Central memory CD8-positive, alpha-beta T cell (primary cell): ENCODE measurements at regions not wholly inside any gene's neighbourhood (a gene's known extent, or its start where the extent isn't known, plus 50 kb on each side); places are given as distances from the start of the nearest gene placed in this dataset.
"Not testable (repeated sequence)": the region's sequence is repeated elsewhere in the genome, so short reads cannot be mapped to it uniquely, and the experiment has no call there.

Experiments
- ATAC-seq: fragments of 150-1000 bp; cut with Tn5 transposase; replicated peaks from 2 replicates; pipeline ENCODE4 v1.10.0; 2022; ENCODE audit warnings: mild to moderate bottlenecking, moderate FRiP score, moderate number of reproducible peaks; ENCODE audit not compliant: poor library complexity, severe bottlenecking; ENCODE audit errors: extremely low read depth
- DNase-seq, 2 donors: peaks; one replicate each; pipeline ENCODE4 v3.0.0; 2021; ENCODE audit warnings: low spot score in 2 of 2
- H3K27ac Mint-ChIP-seq: one replicate; pipeline ENCODE4 v1.8.0; 2022; ENCODE audit warnings: low read depth, mild to moderate bottlenecking, moderate library complexity, mixed read lengths
- H3K27me3 Mint-ChIP-seq: one replicate; pipeline ENCODE4 v1.8.0; 2022; ENCODE audit warnings: mixed read lengths
- H3K36me3 Mint-ChIP-seq: one replicate; pipeline ENCODE4 v1.8.0; 2022; ENCODE audit warnings: mild to moderate bottlenecking, moderate library complexity, mixed read lengths; ENCODE audit not compliant: insufficient read depth
- H3K4me1 Mint-ChIP-seq: one replicate; pipeline ENCODE4 v1.8.0; 2022; ENCODE audit warnings: mixed read lengths
- H3K4me3 Mint-ChIP-seq: one replicate; pipeline ENCODE4 v1.8.0; 2022; ENCODE audit warnings: mild to moderate bottlenecking, moderate library complexity, mixed read lengths
- H3K9me3 Mint-ChIP-seq: one replicate; pipeline ENCODE4 v1.8.0; 2022; ENCODE audit warnings: mixed read lengths

DNA sequence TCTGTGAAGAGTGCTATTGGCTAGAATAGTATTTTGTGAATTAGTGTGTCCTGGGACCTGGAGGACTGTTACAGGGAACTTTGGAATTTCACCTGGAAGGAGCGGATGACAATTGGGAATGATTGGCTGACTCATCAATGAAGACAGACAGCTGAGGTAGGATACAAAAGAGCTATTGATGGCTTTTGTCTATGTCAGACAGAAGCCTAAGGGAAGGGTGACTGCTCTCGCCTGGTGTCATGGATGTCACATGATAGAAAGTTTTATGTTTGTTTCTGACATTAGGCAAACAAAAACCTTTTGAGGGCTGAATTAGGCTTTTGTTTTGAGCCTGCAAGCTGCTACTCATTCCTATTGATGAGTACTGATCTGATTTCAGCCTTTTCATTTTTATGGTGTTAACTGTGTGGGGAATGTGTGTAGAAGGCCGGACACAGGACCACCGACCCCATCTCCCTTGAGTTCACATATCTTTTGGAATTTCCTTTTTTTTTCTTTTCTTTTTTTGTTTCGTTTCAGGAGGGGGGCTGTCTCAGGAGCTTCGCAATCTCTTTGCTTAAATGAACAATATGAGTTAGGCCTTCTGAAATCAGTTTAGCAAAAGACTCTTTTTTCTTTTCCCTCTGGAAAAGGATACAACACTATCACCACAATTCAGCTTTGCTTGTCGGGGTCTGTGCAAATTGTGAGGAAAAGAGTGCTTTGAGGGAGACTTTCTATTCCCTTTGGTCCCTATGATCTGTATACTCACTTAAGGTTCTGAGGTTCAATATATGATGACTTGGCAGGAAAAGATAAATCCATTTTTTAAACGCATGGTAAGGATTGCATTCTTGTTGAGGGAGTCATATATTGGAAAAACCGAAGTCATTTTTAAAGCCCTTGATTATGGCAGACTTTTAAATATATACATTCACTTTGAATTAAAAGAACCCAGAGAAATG is 207.9 kb upstream of the FIGN start:
- Mint-ChIP-seq H3K36me3 (no peaks in the 10 kb centered on the region), H3K27ac (no peak overlapping the region), H3K4me3 (no peak overlapping the region), H3K4me1 (no peaks in the 10 kb centered on the region), H3K9me3 (peaks cover 5% of the 10 kb centered on the region), H3K27me3 (no peaks in the 10 kb centered on the region)
- ATAC-seq (no peak), DNase-seq (no peak)

DNA sequence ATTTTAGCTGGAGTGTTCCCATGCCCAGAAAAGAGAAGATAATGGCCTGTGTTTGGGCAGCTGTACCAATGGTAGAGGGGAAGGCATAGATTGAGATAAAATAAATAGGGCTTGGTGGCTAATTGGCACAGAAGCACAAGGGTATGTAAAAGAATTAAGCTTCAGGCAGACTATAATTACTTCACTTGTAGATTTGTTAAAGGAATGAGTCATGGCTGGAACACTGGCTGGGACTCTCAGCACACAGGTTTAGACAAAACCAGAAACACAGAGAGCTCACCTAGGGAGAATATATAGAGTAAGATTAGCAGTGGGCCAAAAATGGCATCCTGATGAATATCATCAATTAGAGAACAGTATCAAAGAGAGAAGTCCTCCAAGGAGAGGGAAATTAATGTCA is 198.3 kb upstream of the FIGN start:
- Mint-ChIP-seq H3K27me3 (no peaks in the 10 kb centered on the region), H3K4me1 (no peaks in the 10 kb centered on the region), H3K9me3 (peaks cover 24% of the 10 kb centered on the region), H3K4me3 (no peak overlapping the region), H3K27ac (no peak overlapping the region), H3K36me3 (no peaks in the 10 kb centered on the region)
- no peak for DNase-seq
- no peak for ATAC-seq

- no peak for ATAC-seq
- no peaks in the 10 kb centered on the region for H3K27me3 Mint-ChIP-seq
These were observed 183.9 kb upstream of the FIGN start for GRCh38 chr2:163919717-163920116.

DNA sequence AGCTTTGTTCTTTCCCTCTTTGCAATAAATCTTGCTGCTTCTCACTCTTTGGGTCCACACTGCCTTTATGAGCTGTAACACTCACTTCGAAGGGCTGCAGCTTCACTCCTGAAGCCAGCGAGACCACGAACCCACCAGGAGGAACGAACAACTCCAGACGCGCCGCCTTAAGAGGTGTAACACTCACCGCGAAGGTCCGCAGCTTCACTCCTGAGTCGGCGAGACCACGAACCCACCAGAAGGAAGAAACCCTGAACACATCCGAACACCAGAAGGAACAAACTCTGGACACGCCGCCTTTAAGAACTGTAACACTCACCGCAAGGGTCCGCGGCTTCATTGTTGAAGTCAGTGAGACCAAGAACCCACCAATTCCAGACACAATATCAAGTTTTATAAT is 178.7 kb upstream of the FIGN start:
- not testable (repeated sequence) for DNase-seq, H3K27me3 Mint-ChIP-seq, H3K27ac Mint-ChIP-seq, ATAC-seq, H3K36me3 Mint-ChIP-seq, H3K4me1 Mint-ChIP-seq, H3K4me3 Mint-ChIP-seq
- peaks cover 12% of the 10 kb centered on the region for H3K9me3 Mint-ChIP-seq

More at GRCh38 chr2:163919717-163920116, 183.9 kb upstream of the FIGN start:
- no peak overlapping the region for H3K27ac Mint-ChIP-seq
- no peak overlapping the region for H3K4me3 Mint-ChIP-seq
- no peak for DNase-seq
- no peaks in the 10 kb centered on the region for H3K4me1 Mint-ChIP-seq
- peaks cover 13% of the 10 kb centered on the region for H3K9me3 Mint-ChIP-seq
- no peaks in the 10 kb centered on the region for H3K36me3 Mint-ChIP-seq

- not testable (repeated sequence) for H3K4me1 Mint-ChIP-seq, H3K4me3 Mint-ChIP-seq, DNase-seq, H3K27me3 Mint-ChIP-seq, H3K27ac Mint-ChIP-seq, H3K36me3 Mint-ChIP-seq, ATAC-seq
- peaks cover 12% of the 10 kb centered on the region for H3K9me3 Mint-ChIP-seq
These were observed 177.7 kb upstream of the FIGN start for GRCh38 chr2:163913532-163913944.

DNA sequence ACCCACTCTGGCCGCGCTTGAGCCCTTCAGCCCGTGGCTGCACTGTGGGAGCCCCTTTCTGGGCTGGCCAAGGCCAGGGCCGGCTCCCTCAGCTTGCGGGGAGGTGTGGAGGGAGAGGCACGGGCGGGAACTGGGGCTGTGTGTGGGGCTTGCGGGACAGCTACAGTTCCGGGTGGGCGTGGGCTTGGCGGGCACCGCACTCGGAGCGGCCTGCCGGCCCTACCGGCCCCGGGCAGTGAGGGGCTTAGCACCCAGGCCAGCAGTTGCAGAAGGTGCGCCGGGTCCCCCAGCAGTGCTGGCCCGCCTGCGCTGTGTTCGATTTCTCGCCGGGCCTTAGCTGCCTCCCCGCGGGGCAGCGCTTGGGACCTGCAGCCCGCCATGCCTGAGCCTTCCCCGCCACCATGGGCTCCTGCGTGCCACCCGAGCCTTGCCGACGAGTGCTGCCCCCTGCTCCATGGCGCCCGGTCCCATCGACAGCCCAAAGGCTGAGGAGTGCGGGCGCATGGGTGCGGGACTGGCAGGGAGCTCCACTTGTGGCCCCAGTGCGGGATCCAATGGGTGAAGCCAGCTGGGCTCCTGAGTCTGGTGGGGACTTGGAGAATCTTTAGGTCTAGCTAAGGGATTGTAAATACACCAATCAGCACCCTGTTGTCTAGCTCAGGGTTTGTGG is 173.7 kb upstream of the FIGN start:
- Mint-ChIP-seq H3K27ac (no peak overlapping the region), H3K4me1 (no peaks in the 10 kb centered on the region), H3K27me3 (no peaks in the 10 kb centered on the region), H3K4me3 (no peak overlapping the region), H3K36me3 (no peaks in the 10 kb centered on the region), H3K9me3 (peaks cover 8% of the 10 kb centered on the region)
- ATAC-seq (no peak), DNase-seq (no peak)

DNA sequence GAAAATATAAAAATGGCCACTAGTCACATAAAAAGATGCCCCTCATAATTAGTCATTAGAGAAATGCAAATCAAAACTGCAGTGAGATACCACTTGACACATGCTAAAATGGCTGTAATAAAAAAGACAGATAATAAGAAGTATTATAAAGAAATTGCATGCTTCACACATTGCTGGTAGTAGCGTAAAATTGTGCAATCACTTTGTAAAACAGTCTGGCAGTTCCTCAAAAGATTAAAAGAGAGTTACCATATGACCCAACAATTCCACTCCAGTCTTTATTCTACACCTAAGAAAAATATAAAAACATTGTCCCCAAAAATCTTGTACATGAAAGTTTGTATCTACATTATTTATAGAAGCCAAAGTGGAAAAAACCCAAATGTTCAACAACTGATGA is 170.6 kb upstream of the FIGN start:
- H3K36me3 Mint-ChIP-seq: no peaks in the 10 kb centered on the region
- ATAC-seq (no peak), DNase-seq (no peak)
- H3K9me3 Mint-ChIP-seq: peaks cover 16% of the 10 kb centered on the region
- H3K4me1 Mint-ChIP-seq: no peaks in the 10 kb centered on the region
- H3K27ac Mint-ChIP-seq: no peak overlapping the region
- no peak overlapping the region for H3K4me3 Mint-ChIP-seq
- no peaks in the 10 kb centered on the region for H3K27me3 Mint-ChIP-seq

- H3K9me3 Mint-ChIP-seq: peaks cover 44% of the 10 kb centered on the region
- H3K4me1 Mint-ChIP-seq: no peaks in the 10 kb centered on the region
- ATAC-seq (no peak), DNase-seq (no peak)
- no peaks in the 10 kb centered on the region for H3K36me3 Mint-ChIP-seq
- no peak overlapping the region for H3K27ac Mint-ChIP-seq
- H3K4me3 Mint-ChIP-seq: no peak overlapping the region
- no peaks in the 10 kb centered on the region for H3K27me3 Mint-ChIP-seq
These were observed 162.0 kb upstream of the FIGN start for GRCh38 chr2:163897799-163898198.

- H3K4me1 Mint-ChIP-seq, H3K4me3 Mint-ChIP-seq, ATAC-seq, H3K27me3 Mint-ChIP-seq, H3K36me3 Mint-ChIP-seq, H3K27ac Mint-ChIP-seq, DNase-seq: not testable (repeated sequence)
- H3K9me3 Mint-ChIP-seq: peaks cover 37% of the 10 kb centered on the region
These were observed 157.6 kb upstream of the FIGN start for GRCh38 chr2:163893444-163893843.

DNA sequence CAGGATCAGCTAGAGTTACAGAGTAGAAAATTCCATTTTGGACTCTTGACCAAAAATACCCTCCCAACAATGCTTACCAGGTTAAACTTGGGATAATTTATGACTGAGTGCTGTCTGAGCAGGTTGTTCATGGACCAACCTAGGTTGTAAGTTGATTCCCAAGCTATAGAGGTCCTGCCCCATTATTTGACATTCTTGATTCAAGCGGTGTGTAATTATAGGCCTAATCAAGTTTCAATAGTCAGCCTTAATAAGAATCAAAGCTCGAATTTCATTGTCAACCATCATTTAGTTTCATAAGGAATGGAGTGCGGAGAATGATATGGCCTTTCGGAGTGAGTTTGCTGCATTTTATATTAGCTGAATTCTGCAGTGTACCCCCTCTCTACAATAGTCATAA is 152.8 kb upstream of the FIGN start:
- Mint-ChIP-seq H3K4me1 (no peaks in the 10 kb centered on the region), H3K36me3 (no peaks in the 10 kb centered on the region), H3K27me3 (no peaks in the 10 kb centered on the region), H3K9me3 (peaks cover 14% of the 10 kb centered on the region), H3K27ac (no peak overlapping the region), H3K4me3 (no peak overlapping the region)
- DNase-seq: no peak
- ATAC-seq: no peak

GRCh38 chr2:163887182-163887581 is 151.4 kb upstream of the FIGN start:
- no peaks in the 10 kb centered on the region for H3K27me3 Mint-ChIP-seq
- no peaks in the 10 kb centered on the region for H3K4me1 Mint-ChIP-seq
- no peak for ATAC-seq

DNA sequence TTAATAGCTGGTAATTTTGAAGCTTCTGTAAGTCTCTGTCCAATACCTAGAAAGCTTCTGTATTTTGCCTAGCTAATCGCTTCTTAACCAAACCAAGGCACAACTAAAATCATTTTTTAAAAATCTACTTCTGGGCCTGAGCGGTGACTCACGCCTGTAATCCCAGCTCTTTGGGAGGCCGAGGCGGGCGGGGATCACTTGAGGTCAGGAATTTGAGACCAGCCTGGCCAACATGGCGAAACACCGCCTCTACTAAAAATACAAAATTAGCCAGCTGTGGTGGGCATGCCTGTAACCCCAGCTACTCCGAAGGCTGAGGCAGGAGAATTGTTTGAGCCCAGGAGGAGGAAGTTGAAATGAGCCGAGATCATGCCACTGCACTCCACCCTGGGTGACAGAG is 148.6 kb upstream of the FIGN start:
- DNase-seq: no peak
- no peaks in the 10 kb centered on the region for H3K36me3 Mint-ChIP-seq
- no peaks in the 10 kb centered on the region for H3K4me1 Mint-ChIP-seq
- no peaks in the 10 kb centered on the region for H3K27me3 Mint-ChIP-seq
- H3K27ac Mint-ChIP-seq: no peak overlapping the region
- no peak overlapping the region for H3K4me3 Mint-ChIP-seq
- ATAC-seq: no peak
- peaks cover 16% of the 10 kb centered on the region for H3K9me3 Mint-ChIP-seq

More at GRCh38 chr2:163887182-163887581, 151.4 kb upstream of the FIGN start:
- peaks cover 6% of the 10 kb centered on the region for H3K9me3 Mint-ChIP-seq
- H3K27ac Mint-ChIP-seq: no peak overlapping the region
- H3K36me3 Mint-ChIP-seq: no peaks in the 10 kb centered on the region
- no peak for DNase-seq
- no peak overlapping the region for H3K4me3 Mint-ChIP-seq

DNA sequence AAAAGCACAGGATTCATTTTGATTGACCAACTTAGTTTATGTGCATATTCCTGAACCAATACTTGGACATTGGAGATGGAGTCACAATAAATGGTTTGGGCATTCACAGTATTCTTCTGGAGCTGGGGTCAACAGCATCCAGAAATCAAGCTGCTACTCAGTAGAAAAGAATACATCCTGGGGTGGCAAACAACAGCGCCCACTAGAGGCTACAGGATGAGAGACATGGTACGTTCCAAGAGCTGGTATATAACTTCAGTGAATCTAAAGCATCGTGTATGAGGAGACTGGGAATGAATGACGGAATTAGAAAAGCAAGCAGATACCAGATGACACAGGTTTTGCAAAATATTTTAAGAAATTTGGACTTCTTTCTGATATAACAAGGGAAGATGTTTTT is 142.9 kb upstream of the FIGN start:
- ATAC-seq: no peak
- peaks cover 25% of the 10 kb centered on the region for H3K9me3 Mint-ChIP-seq
- no peak for DNase-seq
- H3K27ac Mint-ChIP-seq: no peak overlapping the region
- H3K4me3 Mint-ChIP-seq: no peak overlapping the region
- H3K27me3 Mint-ChIP-seq: no peaks in the 10 kb centered on the region
- no peaks in the 10 kb centered on the region for H3K36me3 Mint-ChIP-seq
- no peaks in the 10 kb centered on the region for H3K4me1 Mint-ChIP-seq
